ENCODE measurements at regions not wholly inside any gene's neighbourhood (a gene's known extent, or its start where the extent isn't known, plus 50 kb on each side); places are given as distances from the start of the nearest gene placed in this dataset.

- 92 to 94% methylated on average over 8 to 9 of the region's 10 CpGs for WGBS, 2 experiments (ENCODE audit: insufficient coverage in 1 of 2, insufficient read length in 1 of 2)
- Histone ChIP-seq H3K4me1 (ENCODE audit: control insufficient read depth, insufficient read depth, low read length) (peaks cover 7% of the 10 kb centered on the region), H3K4me3 (ENCODE audit: low read length) (no peak overlapping the region), H3K9me3 (ENCODE audit: control insufficient read depth, low read length) (no peaks in the 10 kb centered on the region), H3K27ac (ENCODE audit: low read depth, low read length) (no peak overlapping the region), H3K36me3 (ENCODE audit: control insufficient read depth, insufficient read depth, low read length) (no peaks in the 10 kb centered on the region), H3K27me3 (ENCODE audit: control insufficient read depth, insufficient read depth, low read length, poor library complexity, severe bottlenecking) (peaks cover under 1% of the 10 kb centered on the region), H3K9ac (ENCODE audit: extremely low read depth, low read length, poor library complexity, severe bottlenecking) (no peak overlapping the region)
- H3K27ac Mint-ChIP-seq, result no peak overlapping the region
- no peak for TF ChIP-seq CTCF (conservative IDR thresholded peaks at IDR 0.05)
- H3K27me3 Mint-ChIP-seq (ENCODE audit: insufficient read depth), result peaks cover 5% of the 10 kb centered on the region
- no peak for DNase-seq
- H3K4me1 Mint-ChIP-seq, result peaks cover 8% of the 10 kb centered on the region
- no peak overlapping the region for H3K4me3 Mint-ChIP-seq
- H3K9me3 Mint-ChIP-seq, result no peaks in the 10 kb centered on the region
- H3K36me3 Mint-ChIP-seq (ENCODE audit: low read depth), result no peaks in the 10 kb centered on the region
Measured at GRCh38 chr6:40336940-40337760, 250.0 kb downstream of the LRFN2 start.

- no peak overlapping the region for H3K27ac Mint-ChIP-seq
- Histone ChIP-seq H3K9ac (ENCODE audit: extremely low read depth, low read length, poor library complexity, severe bottlenecking) (no peak overlapping the region), H3K4me3 (ENCODE audit: low read length) (no peak overlapping the region), H3K27me3 (ENCODE audit: control insufficient read depth, insufficient read depth, low read length, poor library complexity, severe bottlenecking) (peaks cover 5% of the 10 kb centered on the region), H3K9me3 (ENCODE audit: control insufficient read depth, low read length) (no peaks in the 10 kb centered on the region), H3K36me3 (ENCODE audit: control insufficient read depth, insufficient read depth, low read length) (no peaks in the 10 kb centered on the region), H3K4me1 (ENCODE audit: control insufficient read depth, insufficient read depth, low read length) (peaks cover 7% of the 10 kb centered on the region), H3K27ac (ENCODE audit: low read depth, low read length) (no peak overlapping the region)
- H3K4me3 Mint-ChIP-seq, result no peak overlapping the region
- 92% methylated on average over 1 of the region's 1 CpG; no CpG with 5 or more reads in 1 of the 2 experiments for WGBS, 2 experiments (ENCODE audit: insufficient coverage in 1 of 2, insufficient read length in 1 of 2)
- H3K27me3 Mint-ChIP-seq (ENCODE audit: insufficient read depth), result peaks cover 3% of the 10 kb centered on the region
- peaks cover 8% of the 10 kb centered on the region for H3K4me1 Mint-ChIP-seq
- TF ChIP-seq CTCF (conservative IDR thresholded peaks at IDR 0.05), result no peak
- no peak for DNase-seq
- H3K36me3 Mint-ChIP-seq (ENCODE audit: low read depth), result no peaks in the 10 kb centered on the region
- no peaks in the 10 kb centered on the region for H3K9me3 Mint-ChIP-seq
Measured at GRCh38 chr6:40336296-40336695, 250.9 kb downstream of the LRFN2 start.

GRCh38 chr6:40334496-40335270, 252.5 kb downstream of the LRFN2 start:
- 18 to 47% methylated on average over 4 to 5 of the region's 5 CpGs for WGBS, 2 experiments (ENCODE audit: insufficient coverage in 1 of 2, insufficient read length in 1 of 2)
- Histone ChIP-seq H3K4me1 (ENCODE audit: control insufficient read depth, insufficient read depth, low read length) (peaks cover 7% of the 10 kb centered on the region), H3K27me3 (ENCODE audit: control insufficient read depth, insufficient read depth, low read length, poor library complexity, severe bottlenecking) (peaks cover 5% of the 10 kb centered on the region), H3K27ac (ENCODE audit: low read depth, low read length) (peak overlapping the region; percentile 52), H3K4me3 (ENCODE audit: low read length) (no peak overlapping the region), H3K36me3 (ENCODE audit: control insufficient read depth, insufficient read depth, low read length) (no peaks in the 10 kb centered on the region), H3K9ac (ENCODE audit: extremely low read depth, low read length, poor library complexity, severe bottlenecking) (no peak overlapping the region), H3K9me3 (ENCODE audit: control insufficient read depth, low read length) (no peaks in the 10 kb centered on the region)
- no peak overlapping the region for H3K4me3 Mint-ChIP-seq
- H3K4me1 Mint-ChIP-seq, result peaks cover 10% of the 10 kb centered on the region
- no peaks in the 10 kb centered on the region for H3K36me3 Mint-ChIP-seq (ENCODE audit: low read depth)
- DNase-seq, result no peak
- H3K27me3 Mint-ChIP-seq (ENCODE audit: insufficient read depth), result peaks cover 6% of the 10 kb centered on the region
- no peak for TF ChIP-seq CTCF (conservative IDR thresholded peaks at IDR 0.05)
- no peak overlapping the region for H3K27ac Mint-ChIP-seq
- no peaks in the 10 kb centered on the region for H3K9me3 Mint-ChIP-seq

Measured in endodermal cell (in vitro differentiated cells).